ENCODE measurements at regions not wholly inside any gene's neighbourhood (a gene's known extent, or its start where the extent isn't known, plus 50 kb on each side); places are given as distances from the start of the nearest gene placed in this dataset.
A peak's percentile ranks its signal among the peaks of the same experiment; 100 is the strongest.

- peak; percentile 21 for DNase-seq (ENCODE audit: low read depth)
Observed at GRCh38 chr6:163651915-163652668, 237.6 kb downstream of the QKI start.

DNA sequence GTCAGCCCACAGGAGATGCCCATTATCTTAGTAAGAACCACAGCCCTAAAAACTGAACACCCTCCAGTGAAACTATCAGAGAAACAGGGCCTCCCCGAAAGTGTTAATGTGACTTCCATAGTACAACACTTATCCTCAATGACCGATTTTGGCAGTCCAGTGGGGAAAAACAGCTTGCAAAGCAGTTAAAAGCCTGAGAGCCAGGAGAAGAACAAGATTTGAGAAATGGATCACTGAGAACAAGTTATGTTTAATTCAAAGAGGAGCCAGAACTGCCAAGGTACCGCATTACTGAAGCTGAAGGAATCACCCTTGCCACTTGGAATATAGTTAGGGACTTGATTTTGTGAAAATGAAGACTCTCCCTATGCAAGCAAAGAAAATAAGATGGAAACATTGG, 236.9 kb downstream of the QKI start:
- DNase-seq (ENCODE audit: low read depth): no peak

GRCh38 chr6:163648868-163649267, 234.3 kb downstream of the QKI start:
- DNase-seq (ENCODE audit: low read depth): no peak

- no peak for DNase-seq (ENCODE audit: low read depth)
Observed at GRCh38 chr6:163647624-163648023, 233.1 kb downstream of the QKI start.

DNA sequence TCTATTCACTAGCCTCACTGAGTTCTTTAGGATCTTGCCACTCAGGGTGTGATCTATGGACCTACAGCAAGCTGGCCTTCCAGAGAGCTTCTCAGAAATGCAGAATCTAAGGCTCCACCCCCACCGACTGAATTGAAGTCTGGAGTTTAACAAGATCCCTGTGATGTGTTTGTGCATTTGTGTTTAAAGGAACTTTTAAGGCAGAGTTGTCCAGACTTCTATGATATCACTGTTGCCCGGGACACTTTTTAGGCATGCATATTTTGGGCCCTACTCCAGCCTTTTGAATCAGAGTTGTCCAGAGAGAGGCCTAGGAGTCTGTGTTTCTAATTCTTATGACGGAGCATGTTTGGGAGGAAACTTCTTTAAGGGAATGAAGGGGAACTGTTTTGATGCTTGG, 232.3 kb downstream of the QKI start:
- no peak for DNase-seq (ENCODE audit: low read depth)

DNA sequence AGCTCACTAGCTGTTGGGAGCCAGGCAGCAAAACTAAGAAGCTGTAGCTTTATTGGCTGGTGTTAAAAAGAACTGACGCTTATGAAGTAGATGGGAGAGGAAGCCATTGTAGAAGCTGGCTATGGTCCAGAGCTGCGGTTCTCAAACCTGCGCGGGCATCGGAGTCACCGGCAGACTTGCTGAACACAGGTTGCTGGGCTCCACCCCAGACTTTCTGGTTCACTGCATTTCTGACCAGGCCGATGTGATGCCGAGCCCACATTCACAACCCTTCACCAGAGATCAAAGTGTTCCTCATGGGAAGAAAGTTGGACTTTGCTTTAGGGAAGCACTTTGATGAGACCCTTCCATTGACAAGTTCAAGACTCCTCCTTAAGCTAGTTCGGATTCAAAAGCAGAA, 231.6 kb downstream of the QKI start:
- DNase-seq (ENCODE audit: low read depth): no peak

DNA sequence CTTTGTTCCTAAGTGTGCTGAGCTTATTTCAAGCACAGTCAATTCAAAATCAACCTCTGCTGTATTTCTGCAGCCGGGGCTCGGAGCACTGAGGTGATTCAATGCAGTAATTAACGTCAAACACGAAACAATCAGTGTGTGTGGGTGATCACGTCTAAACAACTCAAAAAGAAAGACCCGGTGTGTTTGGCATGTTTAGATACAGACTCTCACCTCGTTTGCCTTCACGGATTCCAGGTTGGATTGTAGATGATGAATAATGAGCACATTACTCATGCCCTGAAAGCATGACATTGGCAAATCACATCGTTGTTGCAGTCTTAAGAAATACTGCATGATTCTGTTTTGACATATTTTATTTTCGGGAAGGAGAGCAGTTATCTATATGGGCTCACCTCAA, 231.0 kb downstream of the QKI start:
- no peak for DNase-seq (ENCODE audit: low read depth)

GRCh38 chr6:163643866-163644265, 229.3 kb downstream of the QKI start:
- DNase-seq (ENCODE audit: low read depth): no peak

GRCh38 chr6:163641706-163642105, 227.2 kb downstream of the QKI start:
- DNase-seq (ENCODE audit: low read depth): no peak

- DNase-seq (ENCODE audit: low read depth): no peak
Observed at GRCh38 chr6:163640641-163641040, 226.1 kb downstream of the QKI start.

- no peak for DNase-seq (ENCODE audit: low read depth)
Observed at GRCh38 chr6:163637524-163637923, 223.0 kb downstream of the QKI start.

- no peak for DNase-seq (ENCODE audit: low read depth)
Observed at GRCh38 chr6:163635731-163636364, 221.3 kb downstream of the QKI start.

DNA sequence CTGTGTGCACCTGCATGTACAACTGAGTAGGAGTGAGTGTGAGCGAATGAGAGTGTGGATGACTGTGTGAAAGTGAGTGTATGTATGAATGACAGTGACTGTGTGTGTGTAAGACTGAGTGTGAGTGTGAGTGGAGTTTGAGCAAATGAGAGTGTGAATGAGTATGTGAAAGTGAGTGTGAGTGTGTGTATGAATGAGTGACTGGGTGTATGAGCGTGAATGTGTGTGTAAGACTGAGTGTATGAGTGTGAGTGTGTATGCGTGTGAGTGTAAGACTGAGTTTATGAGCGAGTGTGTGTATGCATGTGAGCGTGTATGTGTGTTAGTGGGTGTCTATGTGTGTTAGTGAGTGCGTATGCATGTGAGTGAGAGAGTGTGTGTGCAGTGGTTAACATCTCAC, 220.8 kb downstream of the QKI start:
- no peak for DNase-seq (ENCODE audit: low read depth)

DNA sequence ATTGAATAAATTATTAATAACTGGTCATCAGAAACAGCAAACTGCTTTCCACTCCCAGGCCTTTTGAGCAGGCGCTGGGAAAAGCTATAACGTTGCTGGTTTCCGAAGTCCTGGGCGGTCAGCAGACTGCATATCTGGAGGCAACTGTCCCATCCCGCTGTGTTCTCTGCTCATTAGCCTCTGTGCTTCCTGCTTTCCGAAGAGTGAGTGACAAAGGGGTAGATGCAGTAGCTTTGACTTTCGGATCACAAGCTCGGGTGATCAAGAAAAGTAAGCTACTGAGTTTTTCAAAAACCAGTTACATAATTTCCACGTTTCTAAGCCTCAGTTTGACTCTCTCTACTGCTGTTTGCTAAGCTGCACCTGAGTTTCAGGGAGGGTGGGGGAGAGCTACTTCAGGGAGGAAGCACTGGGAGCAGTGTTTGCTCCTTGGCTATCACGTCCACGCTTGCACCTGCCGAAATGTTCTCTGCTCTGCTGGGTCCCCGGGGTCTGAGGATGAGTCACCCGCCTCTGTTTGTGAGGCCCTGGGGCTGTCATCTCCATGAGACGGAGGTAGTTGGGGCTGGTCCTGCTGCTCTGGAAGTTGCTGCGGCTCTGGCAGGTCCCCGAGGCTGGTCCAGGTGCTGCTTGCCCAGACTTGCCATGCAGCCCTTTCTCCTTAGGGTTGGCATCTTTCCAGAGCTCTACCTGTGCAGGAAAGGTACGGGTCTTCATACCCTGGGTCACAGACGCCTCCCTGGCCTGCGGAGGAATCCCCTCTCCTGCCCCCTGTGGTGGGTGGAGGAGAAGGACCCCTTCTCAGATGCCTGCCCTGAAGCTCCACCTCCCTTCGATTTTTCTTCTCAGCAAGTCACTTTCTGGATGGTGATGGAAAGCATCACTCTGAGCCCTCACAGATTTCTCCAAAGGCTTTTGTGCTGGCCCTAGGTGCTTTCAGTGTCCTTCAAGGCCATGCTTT, 220.0 kb downstream of the QKI start:
- DNase-seq (ENCODE audit: low read depth): no peak

DNA sequence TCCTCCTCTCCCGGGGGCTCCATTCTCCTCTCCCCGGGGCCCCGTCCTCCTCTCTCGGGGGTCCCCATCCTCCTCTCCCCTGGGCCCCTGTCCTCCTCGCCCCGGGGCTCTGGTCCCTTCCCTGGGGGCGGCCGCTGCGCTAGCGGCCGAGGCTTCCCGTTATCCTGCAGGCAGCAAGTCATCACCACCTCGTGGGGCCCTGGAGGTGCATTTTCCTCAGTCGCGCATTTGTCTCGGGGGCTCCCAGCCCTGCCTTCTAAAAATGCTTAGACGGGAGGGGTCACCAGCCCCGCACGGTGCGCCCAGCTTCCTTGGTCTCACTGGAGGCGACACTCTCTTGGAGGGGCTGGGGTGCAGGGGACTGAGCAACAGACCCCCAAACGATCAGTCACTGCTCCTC, 216.5 kb downstream of the QKI start:
- DNase-seq (ENCODE audit: low read depth): no peak

DNA sequence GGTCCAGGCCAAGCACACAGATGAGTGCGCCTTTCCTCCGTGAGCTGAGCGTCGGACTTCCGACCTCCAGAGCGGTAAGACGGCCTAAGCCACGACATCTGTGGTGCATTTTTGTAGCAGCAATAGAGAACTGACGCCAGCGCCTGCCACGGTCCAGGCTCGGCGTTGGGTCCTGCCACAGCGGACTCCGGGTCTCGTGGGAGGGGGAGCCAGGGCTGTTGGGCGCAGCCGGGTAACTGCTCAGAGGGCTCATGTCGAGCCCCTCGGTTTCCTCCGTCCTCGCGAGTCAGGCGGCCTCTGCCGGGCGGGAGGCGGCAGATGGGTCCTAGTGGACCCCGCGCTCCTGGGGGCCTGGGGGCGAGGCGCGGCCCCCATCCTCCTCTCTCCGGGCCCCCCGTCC, 216.1 kb downstream of the QKI start:
- no peak for DNase-seq (ENCODE audit: low read depth)

DNA sequence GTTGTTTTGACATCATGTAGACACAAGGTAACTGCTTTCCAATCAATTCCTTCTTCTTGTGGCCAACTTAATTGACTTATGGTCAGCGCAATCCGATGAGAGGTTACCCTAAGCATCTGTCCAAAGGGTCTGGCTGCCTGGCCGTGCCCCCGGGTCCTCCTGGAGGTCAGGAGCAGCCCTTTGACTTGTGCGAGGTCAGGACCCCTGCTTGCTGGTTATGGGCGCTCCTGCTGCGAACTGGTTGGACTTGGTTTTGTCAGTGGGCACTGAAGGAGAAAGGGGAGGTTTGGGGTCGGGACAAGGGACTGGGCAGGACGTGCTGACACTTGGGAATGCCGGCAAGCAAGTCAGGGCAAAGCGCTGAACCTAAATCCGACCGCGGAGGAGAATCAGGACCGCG, 215.6 kb downstream of the QKI start:
- DNase-seq (ENCODE audit: low read depth): no peak
